Frontal cortex (tissue), 3 donors: ENCODE measurements at regions not wholly inside any gene's neighbourhood (a gene's known extent, or its start where the extent isn't known, plus 50 kb on each side); places are given as distances from the start of the nearest gene placed in this dataset.

Source experiments
- DNase-seq, 2 donors: peaks; one replicate each; pipeline ENCODE4 v3.0.0; 2012; ENCODE audit warnings: low spot score in 2 of 2
- FAIRE-seq: peaks from 2 replicates; lab custom pipeline; 2012; peaks lifted over from hg19 to GRCh38; lab: Jason Lieb, UNC
- donor health status: control.
- donor health status: control.
- donor health status: control.

DNA sequence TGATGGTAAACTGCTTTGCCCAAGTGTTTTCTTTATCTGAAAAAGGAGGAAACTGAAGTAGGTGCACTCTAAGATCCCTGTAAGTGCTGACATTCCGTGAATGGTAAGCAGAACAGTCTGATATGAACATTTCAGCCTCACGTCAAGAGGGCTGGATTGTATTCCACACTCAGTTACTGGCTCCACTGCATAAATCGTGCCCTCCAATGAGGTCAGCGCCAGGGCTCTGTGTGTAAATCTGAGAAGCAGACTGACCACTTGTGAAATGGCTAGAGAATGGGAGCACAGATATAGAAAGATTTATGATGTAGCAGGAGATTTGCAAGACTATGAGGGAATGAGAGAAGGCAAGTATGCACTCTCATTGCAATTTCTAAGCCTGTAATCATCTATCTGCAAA is 153.0 kb downstream of the ICOS start:
- FAIRE-seq (no peak), DNase-seq (no peak)

DNA sequence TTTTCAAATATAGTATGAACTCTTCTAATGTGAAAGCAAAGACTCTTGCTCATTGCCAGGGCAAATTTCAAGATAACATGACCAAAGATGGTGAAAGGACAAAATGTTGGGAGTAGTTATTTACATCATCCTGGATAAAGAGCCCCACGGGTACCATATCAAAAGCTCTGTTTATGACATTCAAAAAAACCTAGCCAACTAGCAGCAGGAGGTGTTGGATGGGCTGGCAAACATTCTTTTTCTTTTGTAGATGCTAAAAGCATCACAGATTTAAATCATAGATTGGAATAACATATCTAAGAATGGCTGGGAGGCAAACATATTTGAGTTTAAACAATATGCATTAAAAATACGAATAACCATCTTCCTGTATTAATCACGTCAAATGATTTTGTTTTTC is 153.5 kb downstream of the ICOS start:
- DNase-seq (no peak), FAIRE-seq (no peak)

GRCh38 chr2:204104811-204105210 is 168.2 kb downstream of the ICOS start:
- no peak for DNase-seq
- no peak for FAIRE-seq

- DNase-seq, result peak; percentile 5 to 29
- no peak for FAIRE-seq
These were observed 171.8 kb downstream of the ICOS start for GRCh38 chr2:204108330-204108751.

GRCh38 chr2:204108781-204109295 is 172.3 kb downstream of the ICOS start:
- FAIRE-seq (no peak), DNase-seq (no peak)

GRCh38 chr2:204109681-204110080 is 173.1 kb downstream of the ICOS start:
- no peak for FAIRE-seq
- DNase-seq, result no peak

- no peak for DNase-seq
- FAIRE-seq, result no peak
These were observed 173.8 kb downstream of the ICOS start for GRCh38 chr2:204110338-204110741.

DNA sequence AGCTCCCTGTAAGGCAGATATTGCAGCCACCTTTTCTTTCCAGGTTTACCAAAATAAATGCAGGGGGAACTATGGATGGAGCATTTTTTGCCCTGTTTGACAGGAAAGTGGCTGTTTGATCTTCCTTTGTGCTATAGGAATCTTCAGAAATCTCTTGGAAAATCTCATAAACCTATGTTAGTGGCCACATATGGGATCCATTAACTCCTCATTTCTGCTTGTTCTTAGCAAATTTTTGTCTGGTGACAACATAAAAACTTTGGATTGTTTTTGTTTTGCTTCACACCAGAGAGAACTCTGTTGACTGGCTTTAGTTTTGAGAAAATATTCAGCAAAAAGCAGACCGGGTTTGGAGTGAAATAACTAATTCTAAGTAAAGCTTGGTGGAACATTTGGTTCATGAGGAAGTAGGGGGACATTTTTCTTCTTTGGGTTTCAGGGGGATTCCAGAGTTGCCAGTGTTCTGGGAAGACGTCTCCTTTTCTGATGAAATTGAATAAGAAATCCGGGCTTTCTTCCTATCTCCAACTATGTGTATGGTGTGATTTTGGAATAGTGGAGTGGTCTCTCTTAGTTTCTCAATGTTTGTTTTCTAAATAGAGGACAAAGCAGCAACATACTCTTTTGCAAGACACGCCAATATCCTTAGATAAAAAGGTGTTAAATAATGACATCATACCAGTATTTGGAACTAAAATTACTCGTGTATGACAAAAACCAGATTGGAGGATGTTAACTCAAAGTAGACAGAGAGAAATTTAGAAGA is 174.4 kb downstream of the ICOS start:
- no peak for DNase-seq
- no peak for FAIRE-seq

DNA sequence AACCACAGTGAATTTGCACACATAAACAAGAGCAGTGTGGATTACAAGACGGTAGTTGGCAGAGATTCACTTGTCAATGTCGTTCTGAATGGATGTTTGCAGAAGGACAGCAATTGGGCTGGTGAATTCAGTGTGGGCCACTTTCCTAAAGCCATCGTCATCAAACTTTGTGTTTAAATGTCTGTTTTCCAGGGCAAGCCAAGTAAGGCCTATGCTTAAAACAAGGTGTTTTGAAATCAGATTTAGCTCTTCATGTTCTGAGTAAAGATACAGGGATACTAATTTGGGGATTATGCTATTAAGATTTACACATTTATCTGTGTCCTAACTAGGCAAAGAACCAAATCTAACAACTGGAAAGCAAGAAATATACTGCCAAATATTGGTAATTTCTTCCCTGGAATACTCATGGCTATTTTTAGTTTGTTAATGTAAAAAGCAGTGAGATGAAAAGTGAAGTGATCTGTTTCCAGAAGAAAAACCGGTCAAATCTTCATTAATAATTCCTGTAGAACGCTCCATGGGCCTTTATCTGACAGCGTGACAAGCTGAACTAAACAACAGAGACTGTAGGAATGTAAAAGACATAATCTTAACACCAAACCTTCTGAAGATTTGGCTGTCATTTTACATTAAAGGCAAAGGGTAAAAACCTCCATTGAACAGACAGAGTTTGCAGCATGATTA is 175.7 kb downstream of the ICOS start:
- DNase-seq (no peak), FAIRE-seq (no peak)

- no peak for FAIRE-seq
- DNase-seq, result no peak
These were observed 178.0 kb downstream of the ICOS start for GRCh38 chr2:204114295-204115136.

GRCh38 chr2:204115137-204116056 is 178.8 kb downstream of the ICOS start:
- FAIRE-seq (no peak), DNase-seq (no peak)

GRCh38 chr2:204116159-204116792 is 179.7 kb downstream of the ICOS start:
- FAIRE-seq, result no peak
- peak in 1 of 2 donors; percentile 1 for DNase-seq

DNA sequence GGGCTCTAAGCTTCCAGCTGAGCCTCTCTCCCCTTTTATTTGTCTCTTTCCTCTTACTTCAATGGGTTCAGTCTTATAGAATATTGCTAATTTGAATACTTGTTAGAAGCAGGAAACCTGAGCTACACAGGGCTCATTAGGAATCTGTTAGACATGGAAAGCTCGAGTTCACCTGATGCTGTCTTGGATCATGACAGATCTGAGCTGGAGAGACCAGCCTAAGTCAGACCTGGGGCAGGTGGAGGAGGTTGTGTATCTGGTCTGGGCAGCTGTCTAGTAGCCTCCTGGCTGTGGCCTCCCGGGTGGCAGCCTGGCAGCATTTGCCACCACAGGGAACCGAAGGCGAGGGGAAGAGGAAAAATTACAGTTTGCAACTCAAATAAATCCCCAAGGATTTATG is 185.9 kb downstream of the ICOS start:
- FAIRE-seq, result no peak
- no peak for DNase-seq

- DNase-seq, result no peak
- FAIRE-seq, result no peak
These were observed 187.7 kb downstream of the ICOS start for GRCh38 chr2:204124140-204124750.

- no peak for FAIRE-seq
These were observed 190.1 kb downstream of the ICOS start for GRCh38 chr2:204126705-204127104.

GRCh38 chr2:204127238-204127637 is 190.7 kb downstream of the ICOS start:
- FAIRE-seq (no peak), DNase-seq (no peak)

More at GRCh38 chr2:204126705-204127104, 190.1 kb downstream of the ICOS start:
- no peak for DNase-seq

GRCh38 chr2:204129591-204130294 is 193.2 kb downstream of the ICOS start:
- FAIRE-seq (no peak), DNase-seq (no peak)

DNA sequence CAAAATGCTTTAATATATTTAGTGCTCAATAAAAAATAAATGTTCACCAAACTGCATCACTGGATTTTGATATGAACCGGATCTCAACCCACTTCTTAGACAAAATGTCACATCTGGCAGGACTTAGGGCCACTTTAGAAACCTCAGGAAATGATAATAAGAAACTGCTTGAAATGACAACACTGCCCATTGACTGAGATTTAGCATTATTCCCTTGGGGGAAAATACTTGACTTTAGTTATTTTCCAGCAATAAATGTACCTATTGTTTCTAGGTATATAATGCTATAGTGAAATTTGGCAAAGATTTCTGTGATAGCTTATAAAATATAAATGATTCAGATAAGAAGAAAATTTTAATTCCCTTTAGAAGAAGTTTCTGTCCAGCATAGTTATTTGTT is 195.1 kb downstream of the ICOS start:
- no peak for FAIRE-seq
- no peak for DNase-seq
